ENCODE measurements at regions not wholly inside any gene's neighbourhood (a gene's known extent, or its start where the extent isn't known, plus 50 kb on each side); places are given as distances from the start of the nearest gene placed in this dataset.

GRCh38 chr4:27819246-27819645 is 958.6 kb downstream of the STIM2 start:
- ATAC-seq (no peak), DNase-seq (ENCODE audit: low spot score in 2 of 2) (no peak)
- Mint-ChIP-seq H3K4me1 (no peaks in the 10 kb centered on the region), H3K9me3 (peaks cover 24% of the 10 kb centered on the region), H3K36me3 (no peaks in the 10 kb centered on the region), H3K4me3 (no peak overlapping the region), H3K27ac (no peak overlapping the region)

- H3K4me1 Mint-ChIP-seq = no peaks in the 10 kb centered on the region
- ATAC-seq = no peak
- H3K36me3 Mint-ChIP-seq = no peaks in the 10 kb centered on the region
- H3K9me3 Mint-ChIP-seq = peaks cover 11% of the 10 kb centered on the region
- no peak overlapping the region for H3K4me3 Mint-ChIP-seq
- no peak for DNase-seq (ENCODE audit: low spot score in 2 of 2)
- no peak overlapping the region for H3K27ac Mint-ChIP-seq
These were observed 968.2 kb downstream of the STIM2 start for GRCh38 chr4:27828843-27829242.

- Mint-ChIP-seq H3K4me1 (no peaks in the 10 kb centered on the region), H3K4me3 (no peak overlapping the region), H3K36me3 (no peaks in the 10 kb centered on the region), H3K9me3 (peaks cover 10% of the 10 kb centered on the region), H3K27ac (no peak overlapping the region)
- ATAC-seq (no peak), DNase-seq (ENCODE audit: low spot score in 2 of 2) (no peak)
These were observed 969.6 kb downstream of the STIM2 start for GRCh38 chr4:27830251-27830650.

GRCh38 chr4:27835851-27836250 is 975.2 kb downstream of the STIM2 start:
- Mint-ChIP-seq H3K4me3 (no peak overlapping the region), H3K27ac (no peak overlapping the region)

GRCh38 chr4:27836523-27836922 is 975.9 kb downstream of the STIM2 start:
- no peak for ATAC-seq
- DNase-seq (ENCODE audit: low spot score in 2 of 2) = no peak
- H3K36me3 Mint-ChIP-seq = no peaks in the 10 kb centered on the region

More at GRCh38 chr4:27835851-27836250, 975.2 kb downstream of the STIM2 start:
- Mint-ChIP-seq H3K9me3 (peaks cover 15% of the 10 kb centered on the region), H3K36me3 (no peaks in the 10 kb centered on the region), H3K4me1 (no peaks in the 10 kb centered on the region)
- ATAC-seq (no peak), DNase-seq (ENCODE audit: low spot score in 2 of 2) (no peak)

GRCh38 chr4:27843776-27844175 is 983.1 kb downstream of the STIM2 start:
- no peak for ATAC-seq
- DNase-seq (ENCODE audit: low spot score in 2 of 2) = no peak
- Mint-ChIP-seq H3K36me3 (no peaks in the 10 kb centered on the region), H3K27ac (no peak overlapping the region), H3K4me1 (no peaks in the 10 kb centered on the region), H3K4me3 (no peak overlapping the region), H3K9me3 (peaks cover 10% of the 10 kb centered on the region)

More at GRCh38 chr4:27836523-27836922, 975.9 kb downstream of the STIM2 start:
- Mint-ChIP-seq H3K4me3 (no peak overlapping the region), H3K9me3 (peaks cover 19% of the 10 kb centered on the region), H3K4me1 (no peaks in the 10 kb centered on the region), H3K27ac (no peak overlapping the region)

GRCh38 chr4:27844376-27844775 is 983.7 kb downstream of the STIM2 start:
- H3K36me3 Mint-ChIP-seq = no peaks in the 10 kb centered on the region
- no peak overlapping the region for H3K27ac Mint-ChIP-seq
- DNase-seq (ENCODE audit: low spot score in 2 of 2) = no peak
- no peaks in the 10 kb centered on the region for H3K4me1 Mint-ChIP-seq
- peaks cover 10% of the 10 kb centered on the region for H3K9me3 Mint-ChIP-seq
- no peak for ATAC-seq
- no peak overlapping the region for H3K4me3 Mint-ChIP-seq

GRCh38 chr4:27846951-27847350 is 986.3 kb downstream of the STIM2 start:
- ATAC-seq (no peak), DNase-seq (ENCODE audit: low spot score in 2 of 2) (no peak)
- Mint-ChIP-seq H3K36me3 (no peaks in the 10 kb centered on the region), H3K9me3 (peaks cover 3% of the 10 kb centered on the region), H3K4me1 (no peaks in the 10 kb centered on the region), H3K4me3 (no peak overlapping the region), H3K27ac (no peak overlapping the region)

- peaks cover 23% of the 10 kb centered on the region for H3K9me3 Mint-ChIP-seq
- DNase-seq (ENCODE audit: low spot score in 2 of 2) (no peak), ATAC-seq (no peak)
- no peak overlapping the region for H3K27ac Mint-ChIP-seq
- H3K4me3 Mint-ChIP-seq = no peak overlapping the region
- H3K4me1 Mint-ChIP-seq = no peaks in the 10 kb centered on the region
- H3K36me3 Mint-ChIP-seq = no peaks in the 10 kb centered on the region
These were observed 1000.7 kb downstream of the STIM2 start for GRCh38 chr4:27861381-27861787.

GRCh38 chr4:27861802-27862201 is 1001.2 kb downstream of the STIM2 start:
- Mint-ChIP-seq H3K9me3 (peaks cover 22% of the 10 kb centered on the region), H3K27ac (no peak overlapping the region), H3K36me3 (no peaks in the 10 kb centered on the region), H3K4me1 (no peaks in the 10 kb centered on the region), H3K4me3 (no peak overlapping the region)
- no peak for DNase-seq (ENCODE audit: low spot score in 2 of 2)
- no peak for ATAC-seq

- DNase-seq (ENCODE audit: low spot score in 2 of 2) (no peak), ATAC-seq (no peak)
- no peak overlapping the region for H3K27ac Mint-ChIP-seq
- H3K4me1 Mint-ChIP-seq = no peaks in the 10 kb centered on the region
- H3K4me3 Mint-ChIP-seq = no peak overlapping the region
- no peaks in the 10 kb centered on the region for H3K36me3 Mint-ChIP-seq
- H3K9me3 Mint-ChIP-seq = peaks cover 15% of the 10 kb centered on the region
These were observed 1013.0 kb downstream of the STIM2 start for GRCh38 chr4:27873596-27873995.

- no peak for DNase-seq (ENCODE audit: low spot score in 2 of 2)
- Mint-ChIP-seq H3K36me3 (no peaks in the 10 kb centered on the region), H3K27ac (no peak overlapping the region), H3K9me3 (peaks cover 17% of the 10 kb centered on the region), H3K4me1 (no peaks in the 10 kb centered on the region), H3K4me3 (no peak overlapping the region)
- ATAC-seq = no peak
These were observed 1021.1 kb downstream of the STIM2 start for GRCh38 chr4:27881705-27882104.

- Mint-ChIP-seq H3K9me3 (peaks cover 9% of the 10 kb centered on the region), H3K4me1 (no peaks in the 10 kb centered on the region), H3K36me3 (no peaks in the 10 kb centered on the region), H3K4me3 (no peak overlapping the region), H3K27ac (no peak overlapping the region)
- ATAC-seq = no peak
- no peak for DNase-seq (ENCODE audit: low spot score in 2 of 2)
These were observed 1025.5 kb downstream of the STIM2 start for GRCh38 chr4:27886120-27886519.

- H3K27ac Mint-ChIP-seq = no peak overlapping the region
- no peak overlapping the region for H3K4me3 Mint-ChIP-seq
- DNase-seq (ENCODE audit: low spot score in 2 of 2) (no peak), ATAC-seq (no peak)
- peaks cover 8% of the 10 kb centered on the region for H3K9me3 Mint-ChIP-seq
- H3K4me1 Mint-ChIP-seq = no peaks in the 10 kb centered on the region
- no peaks in the 10 kb centered on the region for H3K36me3 Mint-ChIP-seq
These were observed 1027.0 kb downstream of the STIM2 start for GRCh38 chr4:27887646-27888045.

GRCh38 chr4:27888505-27888904 is 1027.9 kb downstream of the STIM2 start:
- DNase-seq (ENCODE audit: low spot score in 2 of 2) (no peak), ATAC-seq (no peak)
- H3K9me3 Mint-ChIP-seq = peaks cover 8% of the 10 kb centered on the region
- H3K4me3 Mint-ChIP-seq = no peak overlapping the region
- H3K36me3 Mint-ChIP-seq = no peaks in the 10 kb centered on the region
- no peaks in the 10 kb centered on the region for H3K4me1 Mint-ChIP-seq
- no peak overlapping the region for H3K27ac Mint-ChIP-seq

- H3K9me3 Mint-ChIP-seq = peaks cover 21% of the 10 kb centered on the region
These were observed 1034.3 kb downstream of the STIM2 start for GRCh38 chr4:27894951-27895350.

GRCh38 chr4:27908356-27908755 is 1047.7 kb downstream of the STIM2 start:
- Mint-ChIP-seq H3K9me3 (peaks cover 21% of the 10 kb centered on the region), H3K27ac (no peak overlapping the region), H3K4me3 (no peak overlapping the region), H3K4me1 (no peaks in the 10 kb centered on the region), H3K36me3 (no peaks in the 10 kb centered on the region)
- no peak for ATAC-seq
- DNase-seq (ENCODE audit: low spot score in 2 of 2) = no peak

More at GRCh38 chr4:27894951-27895350, 1034.3 kb downstream of the STIM2 start:
- DNase-seq (ENCODE audit: low spot score in 2 of 2) = no peak
- no peaks in the 10 kb centered on the region for H3K4me1 Mint-ChIP-seq
- ATAC-seq = no peak
- H3K4me3 Mint-ChIP-seq = no peak overlapping the region
- no peaks in the 10 kb centered on the region for H3K36me3 Mint-ChIP-seq
- H3K27ac Mint-ChIP-seq = no peak overlapping the region
